Keratinocyte (primary cell): ENCODE measurements at regions not wholly inside any gene's neighbourhood (a gene's known extent, or its start where the extent isn't known, plus 50 kb on each side); places are given as distances from the start of the nearest gene placed in this dataset.

Experiments
- DNase-seq: peaks from one replicate; pipeline ENCODE4 v3.0.0-alpha.2; 2011; ENCODE audit warnings: low read depth, missing footprints, low spot score
- FAIRE-seq: peaks from 2 replicates; lab custom pipeline; 2011; peaks lifted over from hg19 to GRCh38; lab: Jason Lieb, UNC
- H2AFZ ChIP-seq: 2 replicates; pipeline ENCODE4 v1.6.0; 2012; ENCODE audit warnings: low read length, control low read depth, inconsistent platforms; ENCODE audit not compliant: control insufficient read depth
- H3K27ac ChIP-seq: 2 replicates; pipeline ENCODE4 v1.5.1; 2011; ENCODE audit warnings: low read length; ENCODE audit not compliant: control insufficient read depth, insufficient read depth
- H3K27me3 ChIP-seq: 3 replicates; pipeline ENCODE4 v1.6.0; 2011; ENCODE audit warnings: low read length; ENCODE audit not compliant: control insufficient read depth, insufficient read depth; ENCODE audit errors: extremely low read depth
- H3K36me3 ChIP-seq, 2 experiments: 2 replicates in 1 of 2; 3 replicates in 1 of 2; pipeline ENCODE4 v1.5.1; 2011; ENCODE audit warnings: low read length in 2 of 2, mild to moderate bottlenecking in 1 of 2; ENCODE audit not compliant: control insufficient read depth in 2 of 2, insufficient read depth in 2 of 2; ENCODE audit errors: extremely low read depth in 1 of 2
- H3K4me1 ChIP-seq: 3 replicates; pipeline ENCODE4 v1.5.1; 2011; ENCODE audit warnings: low read length; ENCODE audit not compliant: control insufficient read depth, insufficient read depth; ENCODE audit errors: extremely low read depth
- H3K4me2 ChIP-seq: 3 replicates; pipeline ENCODE4 v1.6.0; 2011; ENCODE audit warnings: low read depth, low read length; ENCODE audit not compliant: control insufficient read depth, insufficient read depth; ENCODE audit errors: extremely low read depth
- H3K4me3 ChIP-seq, 3 experiments: fragments of 200-600 bp in 1 of 3; sonication (generic) in 1 of 3; 2 replicates in 2 of 3; 3 replicates in 1 of 3; pipeline ENCODE4 v1.5.1; 2011 to 2016; ENCODE audit warnings: low read length in 3 of 3, mild to moderate bottlenecking in 3 of 3, control low read depth in 2 of 3, inconsistent platforms in 1 of 3, low read depth in 1 of 3, mixed read lengths in 1 of 3, mixed run types in 1 of 3, moderate library complexity in 1 of 3; ENCODE audit not compliant: control insufficient read depth in 2 of 3, insufficient read depth in 2 of 3; ENCODE audit errors: extremely low read depth in 1 of 3
- H3K79me2 ChIP-seq: 2 replicates; pipeline ENCODE4 v1.6.0; 2012; ENCODE audit warnings: low read length; ENCODE audit not compliant: control insufficient read depth, insufficient read depth
- H3K9ac ChIP-seq: 3 replicates; pipeline ENCODE4 v1.6.0; 2011; ENCODE audit warnings: low read length; ENCODE audit not compliant: control insufficient read depth, insufficient read depth; ENCODE audit errors: extremely low read depth
- H3K9me1 ChIP-seq: 3 replicates; pipeline ENCODE4 v1.6.0; 2011; ENCODE audit warnings: low read length; ENCODE audit not compliant: control insufficient read depth, insufficient read depth; ENCODE audit errors: extremely low read depth
- H3K9me3 ChIP-seq: 2 replicates; pipeline ENCODE4 v1.5.1; 2012; ENCODE audit warnings: low read depth, low read length; ENCODE audit not compliant: control insufficient read depth
- H4K20me1 ChIP-seq: 3 replicates; pipeline ENCODE4 v1.6.0; 2011; ENCODE audit warnings: low read length; ENCODE audit not compliant: control insufficient read depth, insufficient read depth; ENCODE audit errors: extremely low read depth
- EZH2 ChIP-seq: IDR thresholded peaks from one replicate; pipeline ENCODE4 v1.6.1; 2012; ENCODE audit warnings: inconsistent platforms, mild to moderate bottlenecking, low read length, moderate library complexity
- dilution Hi-C: fragments of 300-500 bp; cut with MboI; formaldehyde crosslinking; loops from one replicate; pipeline ENCODE4 v1.7.0; 2020; ENCODE audit warnings: low sequenced_read_pairs; ENCODE audit not compliant: extremely low pct_ligation_motif_present
- TF ChIP-seq, protein P1 (sequence below), 3 experiments: IDR thresholded peaks in 1 of 3; conservative IDR thresholded peaks in 1 of 3; optimal IDR thresholded peaks in 1 of 3; 2 replicates in 2 of 3; 3 replicates in 1 of 3; pipeline versions ENCODE3 to v1.5.1; 2011; ENCODE audit warnings: low read length in 3 of 3, mild to moderate bottlenecking in 3 of 3, moderate library complexity in 2 of 3, control low read depth in 1 of 3, inconsistent platforms in 1 of 3; ENCODE audit not compliant: insufficient read depth in 2 of 3; ENCODE audit errors: extremely low read depth in 1 of 3

DNA sequence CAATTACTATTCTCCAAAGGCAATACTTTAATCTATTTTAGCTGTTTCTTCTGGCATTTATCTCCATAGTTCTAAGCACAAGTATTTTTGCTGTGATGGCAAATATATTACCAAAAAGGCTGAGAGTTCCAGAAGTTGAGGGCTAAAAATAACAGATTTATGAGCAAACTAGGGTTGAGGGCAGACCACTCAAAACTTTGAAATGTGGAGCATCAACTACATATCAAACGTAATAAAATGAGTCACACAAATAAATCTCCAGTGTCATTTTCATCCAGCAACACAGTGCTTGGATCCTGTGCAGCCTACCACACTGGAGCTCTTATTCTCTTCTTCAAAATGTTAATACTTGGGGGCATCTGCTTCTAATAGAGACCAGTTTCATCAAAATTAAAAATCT lies 163.9 kb downstream of the HS3ST1 start:
- H3K9ac ChIP-seq = no peak overlapping the region
- H3K27me3 ChIP-seq = no peaks in the 10 kb centered on the region
- no peaks in the 10 kb centered on the region for H3K36me3 ChIP-seq
- no peak for TF ChIP-seq EZH2
- TF ChIP-seq, protein P1, sequence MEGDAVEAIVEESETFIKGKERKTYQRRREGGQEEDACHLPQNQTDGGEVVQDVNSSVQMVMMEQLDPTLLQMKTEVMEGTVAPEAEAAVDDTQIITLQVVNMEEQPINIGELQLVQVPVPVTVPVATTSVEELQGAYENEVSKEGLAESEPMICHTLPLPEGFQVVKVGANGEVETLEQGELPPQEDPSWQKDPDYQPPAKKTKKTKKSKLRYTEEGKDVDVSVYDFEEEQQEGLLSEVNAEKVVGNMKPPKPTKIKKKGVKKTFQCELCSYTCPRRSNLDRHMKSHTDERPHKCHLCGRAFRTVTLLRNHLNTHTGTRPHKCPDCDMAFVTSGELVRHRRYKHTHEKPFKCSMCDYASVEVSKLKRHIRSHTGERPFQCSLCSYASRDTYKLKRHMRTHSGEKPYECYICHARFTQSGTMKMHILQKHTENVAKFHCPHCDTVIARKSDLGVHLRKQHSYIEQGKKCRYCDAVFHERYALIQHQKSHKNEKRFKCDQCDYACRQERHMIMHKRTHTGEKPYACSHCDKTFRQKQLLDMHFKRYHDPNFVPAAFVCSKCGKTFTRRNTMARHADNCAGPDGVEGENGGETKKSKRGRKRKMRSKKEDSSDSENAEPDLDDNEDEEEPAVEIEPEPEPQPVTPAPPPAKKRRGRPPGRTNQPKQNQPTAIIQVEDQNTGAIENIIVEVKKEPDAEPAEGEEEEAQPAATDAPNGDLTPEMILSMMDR (optimal IDR thresholded peaks at IDR 0.05 in 1 of 3, IDR thresholded peaks at IDR 0.05 in 1 of 3, conservative IDR thresholded peaks at IDR 0.05 in 1 of 3; ENCODE audit: extremely low read depth in 1 of 3, insufficient read depth in 2 of 3, low read length in 3 of 3) = no peak
- no peak overlapping the region for H3K27ac ChIP-seq
- FAIRE-seq = no peak
- H3K9me1 ChIP-seq = no peaks in the 10 kb centered on the region
- no peak overlapping the region for H3K4me3 ChIP-seq
- H3K79me2 ChIP-seq = no peaks in the 10 kb centered on the region
- DNase-seq = no peak
- H3K9me3 ChIP-seq = no peaks in the 10 kb centered on the region
- H4K20me1 ChIP-seq = no peaks in the 10 kb centered on the region
- H3K4me2 ChIP-seq = no peak overlapping the region
- no peak overlapping the region for H2AFZ ChIP-seq
- dilution Hi-C loops = no loop called here
- no peaks in the 10 kb centered on the region for H3K4me1 ChIP-seq

DNA sequence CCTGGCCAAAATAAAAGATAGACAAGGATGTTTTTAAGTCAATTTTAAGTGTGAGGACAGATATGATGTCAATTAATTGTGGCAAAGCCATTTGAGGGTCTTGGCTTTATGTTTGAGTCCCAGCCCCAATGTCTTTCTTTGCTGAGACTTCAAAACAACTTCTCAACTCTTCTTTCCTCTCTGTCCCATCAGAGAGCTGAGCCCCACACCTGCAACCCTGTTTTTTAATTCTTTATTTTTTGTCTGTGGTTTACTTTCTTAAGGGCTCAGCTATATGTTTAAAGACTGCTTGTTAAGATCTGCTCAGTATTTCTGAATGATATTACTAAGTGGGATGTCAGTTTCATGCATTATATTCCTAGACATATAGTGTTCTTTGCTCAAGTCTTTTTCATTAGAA lies 164.3 kb downstream of the HS3ST1 start:
- Histone ChIP-seq H4K20me1 (no peaks in the 10 kb centered on the region), H3K9me1 (no peaks in the 10 kb centered on the region), H3K27ac (no peak overlapping the region), H2AFZ (no peak overlapping the region), H3K9ac (no peak overlapping the region), H3K4me2 (no peak overlapping the region), H3K36me3 (no peaks in the 10 kb centered on the region), H3K79me2 (no peaks in the 10 kb centered on the region), H3K4me1 (no peaks in the 10 kb centered on the region), H3K4me3 (no peak overlapping the region), H3K9me3 (no peaks in the 10 kb centered on the region), H3K27me3 (no peaks in the 10 kb centered on the region)
- no peak for TF ChIP-seq EZH2
- no peak for DNase-seq
- dilution Hi-C loops = no loop called here
- FAIRE-seq = no peak

DNA sequence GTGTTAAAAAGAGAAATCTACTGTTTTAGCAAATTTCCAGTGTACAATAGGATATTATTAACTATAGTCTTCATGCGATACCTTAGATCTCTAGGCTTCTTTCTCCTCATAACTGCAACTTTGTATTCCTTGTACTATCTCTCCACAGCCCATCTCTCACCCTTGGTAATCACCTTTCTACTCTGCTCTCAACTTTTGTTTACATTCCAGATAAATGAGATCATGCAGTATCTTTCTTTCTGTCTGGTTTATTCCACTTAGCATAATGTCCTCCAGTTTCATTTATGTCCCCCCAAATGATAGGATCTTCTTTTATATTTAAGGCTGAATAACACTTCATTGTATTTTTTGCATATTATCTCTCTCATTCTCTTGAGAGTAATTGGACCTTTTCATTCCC lies 165.5 kb downstream of the HS3ST1 start:
- dilution Hi-C loops = no loop called here
- Histone ChIP-seq H3K9me3 (no peaks in the 10 kb centered on the region), H3K9me1 (no peaks in the 10 kb centered on the region), H2AFZ (no peak overlapping the region), H3K4me3 (no peak overlapping the region), H3K36me3 (no peaks in the 10 kb centered on the region), H3K4me2 (no peak overlapping the region), H4K20me1 (no peaks in the 10 kb centered on the region), H3K27me3 (no peaks in the 10 kb centered on the region), H3K27ac (no peak overlapping the region), H3K4me1 (no peaks in the 10 kb centered on the region), H3K9ac (no peak overlapping the region), H3K79me2 (no peaks in the 10 kb centered on the region)
- FAIRE-seq (no peak), DNase-seq (no peak)
- TF ChIP-seq, protein P1 (optimal IDR thresholded peaks at IDR 0.05 in 1 of 3, IDR thresholded peaks at IDR 0.05 in 1 of 3, conservative IDR thresholded peaks at IDR 0.05 in 1 of 3; ENCODE audit: extremely low read depth in 1 of 3, insufficient read depth in 2 of 3, low read length in 3 of 3) = no peak
- no peak for TF ChIP-seq EZH2
